Breast epithelium (tissue), 4 donors: ENCODE measurements at regions not wholly inside any gene's neighbourhood (a gene's known extent, or its start where the extent isn't known, plus 50 kb on each side); places are given as distances from the start of the nearest gene placed in this dataset.

Source experiments
- DNase-seq, 2 donors: peaks; one replicate each; pipeline ENCODE4 v3.0.0-alpha.2; 2019; ENCODE audit warnings: low spot score in 2 of 2
- H3K27ac ChIP-seq, 2 donors: fragments of 200-600 bp; sonication (generic) in 1 of 2; one replicate each; pipeline ENCODE4 v1.5.1; 2016 to 2019; ENCODE audit warnings: mild to moderate bottlenecking in 1 of 2
- H3K27me3 ChIP-seq, 2 donors: fragments of 200-600 bp; sonication (generic) in 1 of 2; one replicate each; pipeline versions ENCODE4 v1.5.1 to v1.6.0; 2017 to 2019; ENCODE audit warnings: control low read depth in 1 of 2, mild to moderate bottlenecking in 1 of 2
- H3K36me3 ChIP-seq: fragments of 200-600 bp; one replicate; pipeline ENCODE4 v1.5.1; 2019
- H3K4me1 ChIP-seq, 2 donors: fragments of 200-600 bp; sonication (generic); one replicate each; pipeline ENCODE4 v1.5.1; 2016 to 2019; ENCODE audit warnings: control low read depth in 1 of 2
- H3K4me3 ChIP-seq, 3 donors: fragments of 200-600 bp; sonication (generic); 1 replicate in 2 of 3; 2 replicates in 1 of 3; pipeline ENCODE4 v1.5.1; 2016 to 2019; ENCODE audit warnings: mild to moderate bottlenecking in 3 of 3, moderate library complexity in 2 of 3
- H3K9me3 ChIP-seq, 2 donors: fragments of 200-600 bp; sonication (generic) in 1 of 2; one replicate each; pipeline ENCODE4 v1.5.1; 2016 to 2019; ENCODE audit warnings: control low read depth in 1 of 2
- CTCF ChIP-seq, 3 donors: fragments of 450-650 bp; IDR thresholded peaks; one replicate each; pipeline ENCODE4 v1.5.1; 2016 to 2017; ENCODE audit warnings: antibody characterized with exemption in 3 of 3, mild to moderate bottlenecking in 3 of 3, moderate library complexity in 3 of 3
- POLR2A ChIP-seq: fragments of 450-650 bp; IDR thresholded peaks from one replicate; pipeline ENCODE4 v1.6.1; 2016; ENCODE audit warnings: antibody characterized with exemption, mild to moderate bottlenecking, moderate library complexity
- POLR2AphosphoS5 ChIP-seq, 3 donors: sonication (generic); formaldehyde crosslinking; IDR thresholded peaks; one replicate each; pipeline ENCODE4 v1.6.1; 2017; ENCODE audit warnings: antibody characterized with exemption in 3 of 3
- intact Hi-C: fragments of 100-400 bp; cut with DNase I; formaldehyde crosslinking; loops from one replicate; pipeline ENCODE4 v1.15.1; 2023; ENCODE audit warnings: low total_unique reads

DNA sequence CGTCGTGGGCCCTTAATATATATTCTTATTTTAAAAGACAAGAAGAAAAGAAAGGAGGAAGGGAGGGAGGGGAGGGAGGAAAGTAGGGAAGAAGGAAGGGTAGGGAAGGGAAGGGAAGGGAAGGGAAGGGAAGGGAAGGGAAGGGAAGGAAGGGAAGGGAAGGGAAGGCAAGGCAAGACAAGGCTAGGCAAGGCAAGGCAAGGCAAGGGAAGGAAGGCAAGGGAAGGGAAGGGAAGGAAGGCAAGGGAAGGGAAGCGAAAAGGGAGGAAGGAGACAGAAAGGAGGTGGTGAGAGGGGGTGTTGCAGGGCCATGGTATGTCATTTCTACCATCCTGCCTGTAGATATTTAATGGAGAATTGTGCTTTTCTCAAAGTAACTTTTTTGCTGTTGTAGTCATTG is 83.9 kb upstream of the BTBD3 start:
- no peak overlapping the region for H3K4me3 ChIP-seq
- no peak for DNase-seq
- H3K27me3 ChIP-seq: no peaks in the 10 kb centered on the region
- H3K4me1 ChIP-seq: no peaks in the 10 kb centered on the region
- H3K9me3 ChIP-seq: peaks cover 0 to 6% of the 10 kb centered on the region in 2 donors
- no peak overlapping the region for H3K27ac ChIP-seq
- no peak for TF ChIP-seq CTCF (IDR thresholded peaks at IDR 0.05)
- no peak for TF ChIP-seq POLR2A
- no peak for TF ChIP-seq POLR2AphosphoS5 (IDR thresholded peaks at IDR 0.05)
- no peaks in the 10 kb centered on the region for H3K36me3 ChIP-seq
- intact Hi-C loops: no loop called here

DNA sequence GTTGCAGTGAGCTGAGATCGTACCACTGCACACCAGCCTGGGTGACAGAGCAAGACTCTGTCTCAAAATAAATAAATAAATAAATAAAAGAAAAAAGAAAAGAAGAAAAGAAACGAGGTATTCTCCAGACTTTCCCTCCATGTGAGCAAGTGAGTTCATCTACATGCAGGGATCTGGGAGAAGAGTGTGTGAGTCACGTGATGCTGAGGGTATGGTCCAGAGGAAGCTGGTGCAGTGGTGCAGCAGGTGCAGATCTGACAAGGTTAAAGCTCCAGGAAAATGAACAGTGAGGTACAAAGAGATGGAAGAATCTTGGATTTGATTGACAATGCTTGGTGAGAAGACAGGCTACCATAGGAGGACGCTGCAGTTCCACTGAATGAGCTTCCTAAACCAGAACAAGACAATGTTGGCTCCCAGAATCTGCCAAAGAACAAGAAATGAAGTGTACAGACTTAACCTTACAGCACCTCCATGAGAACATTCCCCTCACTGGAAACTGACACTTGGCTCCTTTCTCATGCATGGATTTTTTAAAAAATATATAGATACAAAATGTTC is 79.5 kb upstream of the BTBD3 start:
- TF ChIP-seq POLR2A (no peak), CTCF (IDR thresholded peaks at IDR 0.05) (no peak), POLR2AphosphoS5 (IDR thresholded peaks at IDR 0.05) (no peak)
- H3K4me1 ChIP-seq: no peaks in the 10 kb centered on the region
- no peaks in the 10 kb centered on the region for H3K36me3 ChIP-seq
- H3K9me3 ChIP-seq: peaks cover 0 to 6% of the 10 kb centered on the region in 2 donors
- intact Hi-C loops: no loop called here
- no peak overlapping the region for H3K4me3 ChIP-seq
- no peak overlapping the region for H3K27ac ChIP-seq
- no peak for DNase-seq
- H3K27me3 ChIP-seq: no peaks in the 10 kb centered on the region

DNA sequence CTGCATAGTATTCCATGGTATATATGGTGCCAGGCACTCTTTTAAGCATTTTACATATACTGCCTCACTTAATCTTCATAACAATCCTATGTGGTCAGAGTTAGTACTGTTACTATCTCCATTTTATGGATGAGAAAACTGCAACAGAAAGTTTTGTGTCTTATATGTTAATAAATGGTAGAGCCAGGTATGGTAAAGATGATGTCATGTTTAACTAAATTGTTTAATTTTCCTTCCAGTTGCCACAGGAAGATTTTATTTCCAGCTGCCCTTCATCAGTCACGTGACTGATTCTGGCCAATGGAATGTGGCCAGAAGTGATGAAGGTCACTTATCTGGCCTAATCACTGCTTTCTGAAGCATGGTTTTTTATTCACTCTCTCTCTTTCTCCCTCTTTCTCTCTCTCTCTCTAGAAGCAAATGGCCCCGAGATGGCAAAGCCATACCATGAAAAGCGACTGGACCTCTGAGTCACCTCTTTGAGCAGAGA is 75.7 kb upstream of the BTBD3 start:
- H3K36me3 ChIP-seq: no peaks in the 10 kb centered on the region
- intact Hi-C loops: no loop called here

GRCh38 chr20:11843289-11843688 is 74.4 kb upstream of the BTBD3 start:
- Histone ChIP-seq H3K27ac (no peak overlapping the region), H3K9me3 (no peaks in the 10 kb centered on the region), H3K36me3 (no peaks in the 10 kb centered on the region), H3K4me3 (no peak overlapping the region), H3K27me3 (no peaks in the 10 kb centered on the region), H3K4me1 (no peaks in the 10 kb centered on the region)
- intact Hi-C loops: no loop called here
- TF ChIP-seq CTCF (IDR thresholded peaks at IDR 0.05) (no peak), POLR2A (no peak), POLR2AphosphoS5 (IDR thresholded peaks at IDR 0.05) (no peak)
- DNase-seq: no peak

More for the DNA sequence above, 75.7 kb upstream of the BTBD3 start:
- TF ChIP-seq POLR2A (no peak), POLR2AphosphoS5 (IDR thresholded peaks at IDR 0.05) (no peak), CTCF (IDR thresholded peaks at IDR 0.05) (no peak)
- Histone ChIP-seq H3K4me1 (no peaks in the 10 kb centered on the region), H3K4me3 (no peak overlapping the region), H3K27ac (no peak overlapping the region), H3K9me3 (no peaks in the 10 kb centered on the region), H3K27me3 (no peaks in the 10 kb centered on the region)
- DNase-seq: no peak

GRCh38 chr20:11844691-11845090 is 73.0 kb upstream of the BTBD3 start:
- DNase-seq: no peak
- H3K9me3 ChIP-seq: no peaks in the 10 kb centered on the region
- H3K4me1 ChIP-seq: no peaks in the 10 kb centered on the region
- H3K27ac ChIP-seq: no peak overlapping the region
- H3K27me3 ChIP-seq: no peaks in the 10 kb centered on the region
- H3K36me3 ChIP-seq: no peaks in the 10 kb centered on the region
- intact Hi-C loops: no loop called here
- no peak overlapping the region for H3K4me3 ChIP-seq
- no peak for TF ChIP-seq POLR2A
- TF ChIP-seq POLR2AphosphoS5 (IDR thresholded peaks at IDR 0.05): no peak
- no peak for TF ChIP-seq CTCF (IDR thresholded peaks at IDR 0.05)
